NCI-H128 (cell line): ENCODE measurements at regions not wholly inside any gene's neighbourhood (a gene's known extent, or its start where the extent isn't known, plus 50 kb on each side); places are given as distances from the start of the nearest gene placed in this dataset.
"Not testable (repeated sequence)": the region's sequence is repeated elsewhere in the genome, so short reads cannot be mapped to it uniquely, and the experiment has no call there.

Experiments
- DNase-seq: peaks from one replicate; lab custom pipeline; 2025; ENCODE audit not compliant: unreplicated experiment; lab: John Stamatoyannopoulos, UW

DNA sequence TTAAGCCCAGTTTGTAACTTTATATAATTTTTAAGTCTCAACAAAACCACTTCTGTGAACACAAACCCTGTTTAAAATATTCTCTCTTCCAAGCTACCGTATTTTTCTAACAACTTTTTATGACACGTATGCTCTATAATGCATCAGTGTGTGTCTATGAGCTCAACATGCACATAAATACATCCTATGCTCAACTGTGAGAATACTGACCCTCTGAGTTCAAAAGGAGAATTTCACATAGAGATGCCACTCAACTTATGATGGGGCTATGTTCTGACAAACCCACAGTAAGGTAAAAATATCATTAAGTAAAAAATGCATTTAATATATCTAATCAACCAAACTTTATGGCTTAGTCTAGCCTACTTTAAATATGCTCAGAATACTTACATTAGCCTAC lies 1139.7 kb upstream of the SPRY2 start:
- DNase-seq, result no peak

DNA sequence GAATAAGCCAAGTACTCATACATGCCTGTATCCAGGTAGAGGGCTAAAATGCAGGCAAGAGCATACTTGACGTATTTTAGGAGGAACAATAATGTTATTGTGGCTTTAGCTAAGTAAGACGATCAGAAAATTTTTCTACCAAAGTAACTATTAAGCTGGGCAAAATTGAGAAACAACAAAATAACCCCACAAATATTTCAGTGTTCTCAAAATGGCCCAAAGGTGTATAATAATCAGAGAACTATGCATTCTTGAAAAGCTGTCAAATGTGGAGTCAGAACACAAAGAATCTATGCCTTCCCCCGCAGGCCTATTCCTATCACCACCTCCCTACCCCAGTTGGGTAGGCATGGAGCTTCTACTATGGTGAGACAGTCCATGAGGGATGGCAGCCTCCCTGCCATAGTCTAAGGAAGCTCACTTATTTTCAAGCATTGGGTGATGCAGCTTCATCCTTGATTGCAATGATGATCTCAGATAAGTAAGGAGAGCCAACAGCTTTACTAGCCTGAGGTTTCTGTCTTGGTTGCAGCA lies 1132.5 kb upstream of the SPRY2 start:
- DNase-seq, result no peak

GRCh38 chr13:81458170-81458569 lies 1117.2 kb upstream of the SPRY2 start:
- no peak for DNase-seq

DNA sequence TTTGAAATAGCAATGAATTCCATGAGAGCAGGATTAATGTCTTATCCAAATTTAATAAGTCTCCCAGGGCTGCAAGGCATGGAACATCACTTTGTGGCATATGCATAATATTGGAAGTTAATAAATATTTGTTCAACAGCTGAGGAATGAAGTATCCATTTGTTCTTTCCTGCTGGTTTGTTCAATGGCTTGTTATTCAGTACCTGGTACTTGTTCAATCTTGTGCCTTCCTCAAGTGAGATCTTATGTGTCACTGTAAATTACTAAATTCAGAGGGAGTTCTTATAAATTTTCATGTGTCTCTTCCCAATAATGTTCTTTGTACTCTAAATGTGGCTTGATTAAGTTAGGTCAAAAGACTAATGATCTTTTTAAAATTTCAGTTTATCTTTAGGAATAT lies 1105.5 kb upstream of the SPRY2 start:
- DNase-seq, result no peak

GRCh38 chr13:81442904-81443303 lies 1102.0 kb upstream of the SPRY2 start:
- no peak for DNase-seq

- DNase-seq, result no peak
Observed at GRCh38 chr13:81425286-81425685, 1084.4 kb upstream of the SPRY2 start.

GRCh38 chr13:81409284-81409683 lies 1068.4 kb upstream of the SPRY2 start:
- DNase-seq, result no peak

DNA sequence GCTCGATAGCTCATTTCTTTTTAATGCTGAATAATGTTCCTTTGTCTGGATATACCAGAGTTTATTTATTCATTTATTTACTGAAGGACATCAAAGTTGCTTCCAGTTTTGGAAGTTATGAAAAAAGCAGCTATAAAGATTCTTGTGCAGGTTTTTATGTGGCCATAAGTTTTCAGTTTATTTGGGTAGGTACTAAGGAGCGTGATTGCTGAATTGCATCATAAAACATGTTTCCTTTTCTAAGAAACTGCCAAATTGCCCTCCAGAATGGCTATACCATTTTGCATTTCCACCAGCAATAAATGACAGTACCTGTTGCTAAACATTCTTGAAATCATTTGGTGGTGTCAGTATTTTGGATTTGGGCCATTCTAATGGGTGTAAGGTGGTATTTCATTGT lies 1067.7 kb upstream of the SPRY2 start:
- no peak for DNase-seq

DNA sequence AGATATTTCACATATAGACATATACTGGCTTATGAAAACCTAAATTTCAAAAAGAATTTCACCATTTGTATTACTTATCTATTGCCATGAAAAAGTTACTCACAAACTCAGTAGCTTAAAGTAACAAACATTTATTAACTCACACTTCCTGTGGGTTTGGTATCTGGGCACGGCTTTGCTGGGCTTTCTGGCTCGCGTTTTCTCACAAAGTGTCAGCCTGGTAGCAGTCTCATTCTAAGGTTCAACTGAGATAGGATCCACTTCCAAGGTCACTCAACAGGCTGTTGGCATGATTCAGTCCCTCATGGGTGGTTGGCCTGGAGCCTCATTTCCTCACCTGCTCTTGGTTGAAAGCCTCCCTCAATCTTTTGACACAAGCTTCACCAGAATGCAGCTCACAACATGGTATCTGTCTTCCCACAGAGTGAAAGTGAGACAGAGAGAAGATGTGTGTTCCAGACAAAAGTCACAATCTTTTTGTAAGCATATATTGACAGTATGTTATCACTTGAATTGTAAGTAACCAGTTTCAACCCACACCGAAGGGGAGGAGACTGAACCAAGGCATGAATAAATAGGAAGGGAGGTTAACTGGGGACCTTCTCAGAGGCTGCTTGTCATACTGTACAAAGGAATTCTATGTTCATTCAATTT lies 1065.8 kb upstream of the SPRY2 start:
- DNase-seq, result no peak

GRCh38 chr13:81406022-81406421 lies 1065.1 kb upstream of the SPRY2 start:
- no peak for DNase-seq

GRCh38 chr13:81396192-81396591 lies 1055.3 kb upstream of the SPRY2 start:
- DNase-seq, result no peak

- no peak for DNase-seq
Observed at GRCh38 chr13:81395368-81395767, 1054.4 kb upstream of the SPRY2 start.

DNA sequence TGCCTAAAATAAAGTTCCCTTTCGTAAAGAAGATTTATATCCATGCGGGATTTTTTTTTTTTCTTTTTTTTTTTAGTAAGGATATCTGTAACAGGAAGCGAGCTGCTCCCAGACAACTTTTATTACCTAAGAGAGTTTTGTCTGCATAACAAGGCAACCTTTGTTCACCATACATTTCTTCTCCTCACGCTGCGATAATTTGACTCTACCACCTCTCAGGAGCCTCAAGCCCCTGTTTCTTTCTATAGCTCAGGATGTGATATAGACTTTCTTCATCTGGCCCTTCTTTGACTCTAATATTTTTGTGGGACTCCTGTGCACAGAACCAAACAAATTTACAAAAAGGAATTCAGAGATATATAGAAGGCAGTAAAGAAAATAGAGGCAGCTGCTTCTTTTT lies 1053.7 kb upstream of the SPRY2 start:
- DNase-seq, result no peak

GRCh38 chr13:81393721-81394120 lies 1052.8 kb upstream of the SPRY2 start:
- no peak for DNase-seq

GRCh38 chr13:81393110-81393509 lies 1052.2 kb upstream of the SPRY2 start:
- DNase-seq, result no peak

- DNase-seq, result no peak
Observed at GRCh38 chr13:81388400-81388799, 1047.5 kb upstream of the SPRY2 start.

GRCh38 chr13:81383444-81383843 lies 1042.5 kb upstream of the SPRY2 start:
- DNase-seq, result no peak

DNA sequence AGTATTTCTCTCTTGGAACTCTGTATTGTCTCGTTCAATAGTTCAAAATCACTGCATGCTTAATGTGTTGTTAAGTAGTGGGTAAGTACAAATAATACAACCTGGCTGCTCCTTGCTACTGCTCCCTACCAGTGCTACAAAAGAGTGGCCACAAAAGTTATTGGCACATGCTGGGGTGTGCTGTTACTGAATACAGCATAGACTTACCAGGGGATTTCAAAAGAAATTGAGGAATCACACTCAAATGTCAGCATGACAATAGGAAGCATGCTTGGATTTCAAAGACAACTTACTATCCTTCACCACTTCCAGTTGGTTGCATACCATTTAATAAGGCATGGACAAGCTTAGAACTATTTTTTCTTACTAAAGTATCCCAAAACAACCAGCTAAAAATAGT lies 1041.3 kb upstream of the SPRY2 start:
- DNase-seq, result no peak

GRCh38 chr13:81381560-81381959 lies 1040.6 kb upstream of the SPRY2 start:
- DNase-seq, result no peak

DNA sequence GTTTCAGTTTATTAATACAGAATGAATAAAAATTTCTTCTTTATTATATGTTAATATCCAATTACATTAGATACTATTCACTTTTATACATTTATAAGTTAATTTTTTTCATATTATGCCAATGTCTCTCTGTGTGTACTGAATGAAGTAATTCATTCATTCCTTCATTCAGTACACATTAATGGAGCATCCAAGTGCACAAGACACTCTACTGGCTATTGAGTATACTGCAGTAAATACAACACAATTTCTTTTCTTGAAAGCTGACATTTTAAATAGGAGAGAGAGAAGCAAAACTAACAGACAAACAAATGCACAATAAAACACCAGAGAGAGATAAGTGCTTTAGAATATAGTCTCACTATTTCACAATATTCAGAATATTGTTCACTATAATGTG lies 1038.3 kb upstream of the SPRY2 start:
- no peak for DNase-seq

DNA sequence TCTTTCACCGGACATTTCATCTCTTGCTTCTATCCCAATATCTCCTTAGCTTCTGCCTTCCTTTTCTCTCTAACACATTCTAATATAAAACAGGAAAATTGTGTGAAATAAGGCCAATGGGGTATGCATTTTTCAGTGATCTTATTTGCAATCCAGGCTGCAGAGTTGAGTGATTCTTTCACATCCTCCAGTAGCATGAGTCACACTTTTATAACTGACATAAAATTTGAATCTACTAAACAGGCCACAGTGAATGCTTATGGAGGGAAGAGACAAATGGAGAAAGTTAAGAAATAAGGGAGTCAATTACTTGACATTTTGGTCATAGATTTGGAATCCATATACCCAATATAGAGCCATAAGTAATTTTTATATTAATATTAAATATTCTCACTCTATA lies 1037.0 kb upstream of the SPRY2 start:
- no peak for DNase-seq

GRCh38 chr13:81375709-81376108 lies 1034.8 kb upstream of the SPRY2 start:
- DNase-seq, result no peak

GRCh38 chr13:81362711-81363110 lies 1021.8 kb upstream of the SPRY2 start:
- not testable (repeated sequence) for DNase-seq
